HL-60 (cell line): ENCODE measurements at regions not wholly inside any gene's neighbourhood (a gene's known extent, or its start where the extent isn't known, plus 50 kb on each side); places are given as distances from the start of the nearest gene placed in this dataset.

ENCODE experiments used
- DNase-seq, 2 experiments: peaks; one replicate each; pipeline ENCODE4 v3.0.0-alpha.2; 2010 to 2020; ENCODE audit warnings: low read depth in 1 of 2, low spot score in 1 of 2
- H3K27ac ChIP-seq: fragments of 250-450 bp; sonication (Bioruptor Pico); replicated peaks from 2 replicates; pipeline ENCODE4 v1.5.1; 2020; ENCODE audit warnings: mild to moderate bottlenecking, moderate library complexity
- H3K27me3 ChIP-seq: fragments of 250-450 bp; sonication (Bioruptor Pico); 2 replicates; pipeline ENCODE4 v1.5.1; 2021; ENCODE audit warnings: mild to moderate bottlenecking, moderate library complexity; ENCODE audit not compliant: insufficient read depth, poor library complexity, severe bottlenecking
- H3K4me3 ChIP-seq: replicated peaks from 2 replicates; pipeline ENCODE4 v1.5.1; 2011; ENCODE audit warnings: mild to moderate bottlenecking, control low read depth, low read length; ENCODE audit not compliant: insufficient read depth
- CTCF ChIP-seq: IDR thresholded peaks from one replicate; pipeline ENCODE4 v1.5.1; 2011; ENCODE audit warnings: low read length, control low read depth, inconsistent platforms; ENCODE audit not compliant: insufficient read depth
- GABPA ChIP-seq: IDR thresholded peaks from 2 replicates; pipeline ENCODE4 v1.6.1; 2012; ENCODE audit warnings: low read depth
- POLR2AphosphoS5 ChIP-seq: IDR thresholded peaks from 2 replicates; pipeline ENCODE4 v1.6.1; 2012; ENCODE audit warnings: low read depth
- REST ChIP-seq: IDR thresholded peaks from 2 replicates; pipeline ENCODE4 v1.6.1; 2012; ENCODE audit warnings: low read depth; ENCODE audit not compliant: insufficient replicate concordance
- SPI1 ChIP-seq: IDR thresholded peaks from 2 replicates; pipeline ENCODE4 v1.6.1; 2012; ENCODE audit warnings: low read depth, mild to moderate bottlenecking, borderline replicate concordance

- TF ChIP-seq GABPA (no peak), REST (no peak), CTCF (no peak), SPI1 (no peak), POLR2AphosphoS5 (no peak)
- no peak overlapping the region for H3K27ac ChIP-seq
- DNase-seq: no peak
- no peaks in the 10 kb centered on the region for H3K27me3 ChIP-seq
- H3K4me3 ChIP-seq: no peak overlapping the region
Observed at GRCh38 chr10:35768011-35768410, 125.9 kb upstream of the FZD8 start.

- Histone ChIP-seq H3K27ac (no peak overlapping the region), H3K4me3 (no peak overlapping the region), H3K27me3 (no peaks in the 10 kb centered on the region)
- no peak for TF ChIP-seq SPI1
- TF ChIP-seq REST: no peak
- TF ChIP-seq GABPA: no peak
- no peak for TF ChIP-seq CTCF
- TF ChIP-seq POLR2AphosphoS5: no peak
- no peak for DNase-seq
Observed at GRCh38 chr10:35765996-35766395, 123.9 kb upstream of the FZD8 start.

- Histone ChIP-seq H3K27ac (no peak overlapping the region), H3K4me3 (no peak overlapping the region), H3K27me3 (no peaks in the 10 kb centered on the region)
- no peak for TF ChIP-seq REST
- no peak for TF ChIP-seq CTCF
- DNase-seq: no peak
Observed at GRCh38 chr10:35765066-35765527, 123.0 kb upstream of the FZD8 start.
